Endothelial cell of umbilical vein (primary cell): ENCODE measurements at regions not wholly inside any gene's neighbourhood (a gene's known extent, or its start where the extent isn't known, plus 50 kb on each side); places are given as distances from the start of the nearest gene placed in this dataset.

Experiments
- BruUV-seq: library from RNA; stranded (reverse); fragments of 400-500 nt; replicated peaks from 2 replicates; lab custom pipeline; 2021; lab: Mats Ljungman, UMichigan
- CTCF ChIA-PET: fragments of 300-600, 350-600 bp; sonication (Branson Sonifier 250); formaldehyde crosslinking; loops from one replicate; lab custom pipeline; 2021; ENCODE audit warnings: antibody characterized with exemption, inconsistent platforms; lab: Charles Lee
- POLR2A ChIA-PET: fragments of 300-600, 350-600 bp; sonication (Branson Sonifier 250); formaldehyde crosslinking; loops from one replicate; lab custom pipeline; 2021; ENCODE audit warnings: antibody characterized with exemption, inconsistent platforms; lab: Charles Lee
- DNase-seq: peaks from one replicate; pipeline ENCODE4 v3.0.0-alpha.2; 2011; ENCODE audit warnings: low read depth, low spot score
- FAIRE-seq: peaks from 2 replicates; lab custom pipeline; 2011; peaks lifted over from hg19 to GRCh38; lab: Jason Lieb, UNC
- H2AFZ ChIP-seq: 2 replicates; pipeline ENCODE4 v1.6.0; 2012; ENCODE audit warnings: low read depth, low read length, control low read depth, inconsistent platforms
- H3K27ac ChIP-seq: 2 replicates; pipeline ENCODE4 v1.5.1; 2011; ENCODE audit warnings: low read depth, mild to moderate bottlenecking, control low read depth, low read length, moderate library complexity; ENCODE audit not compliant: insufficient read depth
- H3K27me3 ChIP-seq, 2 experiments: 2 replicates each; pipeline versions ENCODE4 v1.6.0 to v1.6.1; 2011; ENCODE audit warnings: low read length in 2 of 2, mixed read lengths in 1 of 2; ENCODE audit not compliant: control insufficient read depth in 2 of 2, insufficient read depth in 2 of 2
- H3K36me3 ChIP-seq, 2 experiments: 2 replicates in 1 of 2; 3 replicates in 1 of 2; pipeline ENCODE4 v1.5.1; 2011; ENCODE audit warnings: low read length in 2 of 2, mild to moderate bottlenecking in 1 of 2, moderate library complexity in 1 of 2; ENCODE audit not compliant: control insufficient read depth in 2 of 2, insufficient read depth in 2 of 2; ENCODE audit errors: extremely low read depth in 1 of 2
- H3K4me1 ChIP-seq: 3 replicates; pipeline ENCODE4 v1.5.1; 2011; ENCODE audit warnings: mild to moderate bottlenecking, low read length; ENCODE audit not compliant: control insufficient read depth, insufficient read depth; ENCODE audit errors: extremely low read depth
- H3K4me2 ChIP-seq: 2 replicates; pipeline ENCODE4 v1.6.1; 2011; ENCODE audit warnings: low read length, control low read depth, mixed read lengths; ENCODE audit not compliant: insufficient read depth
- H3K4me3 ChIP-seq, 3 experiments: fragments of 200-600 bp in 1 of 3; sonication (generic), shearing (Covaris generic) in 1 of 3; replicated peaks in 1 of 3; 2 replicates each; pipeline ENCODE4 v1.5.1; 2011 to 2016; ENCODE audit warnings: control low read depth in 3 of 3, low read length in 3 of 3, mild to moderate bottlenecking in 2 of 3, inconsistent platforms in 1 of 3, low read depth in 1 of 3, moderate library complexity in 1 of 3; ENCODE audit not compliant: insufficient read depth in 1 of 3
- H3K79me2 ChIP-seq: 2 replicates; pipeline ENCODE4 v1.6.0; 2012; ENCODE audit warnings: low read length, inconsistent platforms; ENCODE audit not compliant: control insufficient read depth, insufficient read depth
- H3K9ac ChIP-seq: replicated peaks from 2 replicates; pipeline ENCODE3; 2011; ENCODE audit warnings: low read length, control low read depth; ENCODE audit not compliant: insufficient read depth; ENCODE audit errors: extremely low read depth
- H3K9me1 ChIP-seq: replicated peaks from 3 replicates; pipeline ENCODE4 v1.6.0; 2011; ENCODE audit warnings: mild to moderate bottlenecking, low read length; ENCODE audit not compliant: control insufficient read depth, insufficient read depth; ENCODE audit errors: extremely low read depth
- H3K9me3 ChIP-seq: replicated peaks from 2 replicates; pipeline ENCODE4 v1.5.1; 2012; ENCODE audit warnings: low read length, inconsistent platforms; ENCODE audit not compliant: control insufficient read depth, insufficient read depth
- H4K20me1 ChIP-seq: replicated peaks from 2 replicates; pipeline ENCODE3; 2011; ENCODE audit warnings: mild to moderate bottlenecking, low read length; ENCODE audit not compliant: control insufficient read depth, insufficient read depth; ENCODE audit errors: extremely low read depth
- CTCF ChIP-seq, 2 donors: IDR thresholded peaks; 1 replicate in 1 of 2; 2 replicates in 1 of 2; pipeline ENCODE4 v1.5.1; 2011; ENCODE audit warnings: low read length in 2 of 2, mild to moderate bottlenecking in 2 of 2, moderate library complexity in 2 of 2, control low read depth in 1 of 2, inconsistent platforms in 1 of 2, low read depth in 1 of 2; ENCODE audit not compliant: insufficient read depth in 1 of 2; ENCODE audit errors: extremely low read depth in 1 of 2
- EZH2 ChIP-seq: IDR thresholded peaks from 2 replicates; pipeline ENCODE4 v1.6.1; 2012; ENCODE audit warnings: borderline replicate concordance, low read depth, mild to moderate bottlenecking, moderate library complexity, low read length, inconsistent platforms; ENCODE audit not compliant: severe bottlenecking
- GATA2 ChIP-seq: IDR thresholded peaks from 2 replicates; pipeline ENCODE4 v1.7.0; 2011; ENCODE audit warnings: low read depth, mild to moderate bottlenecking, moderate library complexity, mixed read lengths, low read length; ENCODE audit not compliant: insufficient read length, insufficient read depth
- JUN ChIP-seq: IDR thresholded peaks from 2 replicates; pipeline ENCODE4 v1.6.1; 2011; ENCODE audit warnings: borderline replicate concordance, low read depth; ENCODE audit not compliant: insufficient read length, insufficient read depth
- MAX ChIP-seq: IDR thresholded peaks from 2 replicates; pipeline ENCODE4 v1.6.1; 2011; ENCODE audit not compliant: insufficient read depth, insufficient read length
- MYC ChIP-seq: IDR thresholded peaks from one replicate; pipeline ENCODE4 v1.6.1; 2011; ENCODE audit warnings: mild to moderate bottlenecking, low read depth, low read length
- POLR2A ChIP-seq: IDR thresholded peaks from 2 replicates; pipeline ENCODE4 v1.6.1; 2012; ENCODE audit warnings: low read depth, mild to moderate bottlenecking, control low read depth, low read length
- dilution Hi-C: fragments of 300-500 bp; cut with MboI; formaldehyde crosslinking; loops from one replicate; pipeline ENCODE4 v1.15.0; 2019; ENCODE audit warnings: low sequenced_read_pairs; ENCODE audit not compliant: extremely low pct_ligation_motif_present
- intact Hi-C: fragments of 100-400 bp; cut with micrococcal nuclease; formaldehyde crosslinking; loops from one replicate; pipeline ENCODE4 v1.10.0; 2022

- H3K79me2 ChIP-seq, result no peaks in the 10 kb centered on the region
- peaks cover 7% of the 10 kb centered on the region for H3K9me3 ChIP-seq
- H3K9ac ChIP-seq, result no peak overlapping the region
- no peak overlapping the region for H3K4me2 ChIP-seq
- dilution Hi-C loops (no loop called here), intact Hi-C loops (no loop called here)
- no peaks in the 10 kb centered on the region for H4K20me1 ChIP-seq
- no peaks in the 10 kb centered on the region for H3K9me1 ChIP-seq
- FAIRE-seq (no peak), DNase-seq (no peak)
- no peaks in the 10 kb centered on the region for H3K4me1 ChIP-seq
- POLR2A ChIA-PET, result no interaction called here
- H2AFZ ChIP-seq, result no peak overlapping the region
- H3K36me3 ChIP-seq, result no peaks in the 10 kb centered on the region
- TF ChIP-seq GATA2, result no peak
- TF ChIP-seq MAX, result no peak
- no peak for TF ChIP-seq JUN
- no peak for TF ChIP-seq MYC
- H3K27ac ChIP-seq, result no peak overlapping the region
- CTCF ChIA-PET, result no interaction called here
- no peaks in the 10 kb centered on the region for H3K27me3 ChIP-seq
- H3K4me3 ChIP-seq, result no peak overlapping the region
- BruUV-seq, result no TSS peak
These were observed 414.8 kb upstream of the CDH4 start for GRCh38 chr20:60837173-60837770.

GRCh38 chr20:60838297-60838696 is 413.8 kb upstream of the CDH4 start:
- POLR2A ChIA-PET, result no interaction called here
- H3K4me3 ChIP-seq, result no peak overlapping the region
- H3K27me3 ChIP-seq, result no peaks in the 10 kb centered on the region
- no peak overlapping the region for H3K27ac ChIP-seq
- H3K36me3 ChIP-seq, result no peaks in the 10 kb centered on the region
- H3K4me1 ChIP-seq, result no peaks in the 10 kb centered on the region
- H3K79me2 ChIP-seq, result no peaks in the 10 kb centered on the region
- intact Hi-C loops, result no loop called here
- no TSS peak for BruUV-seq
- H2AFZ ChIP-seq, result no peak overlapping the region
- DNase-seq (no peak), FAIRE-seq (no peak)
- no peaks in the 10 kb centered on the region for H3K9me1 ChIP-seq
- TF ChIP-seq MAX, result no peak
- TF ChIP-seq EZH2, result no peak
- TF ChIP-seq JUN, result no peak
- no peak for TF ChIP-seq POLR2A
- no peak for TF ChIP-seq GATA2
- TF ChIP-seq CTCF (IDR thresholded peaks at IDR 0.05; ENCODE audit: extremely low read depth in 1 of 2, insufficient read depth in 1 of 2, low read depth in 1 of 2, low read length in 2 of 2), result no peak
- no peak overlapping the region for H3K9ac ChIP-seq
- CTCF ChIA-PET, result no interaction called here
- H3K4me2 ChIP-seq, result no peak overlapping the region
- peaks cover 7% of the 10 kb centered on the region for H3K9me3 ChIP-seq
- H4K20me1 ChIP-seq, result no peaks in the 10 kb centered on the region
- dilution Hi-C loops, result no loop called here
